Activated T-cell treated with anti-CD3 and anti-CD28 coated beads, Interleukin-2, amount 50 U/mL, for 4 hours (primary cell): ENCODE measurements at regions not wholly inside any gene's neighbourhood (a gene's known extent, or its start where the extent isn't known, plus 50 kb on each side); places are given as distances from the start of the nearest gene placed in this dataset.
"Not testable (repeated sequence)": the region's sequence is repeated elsewhere in the genome, so short reads cannot be mapped to it uniquely, and the experiment has no call there.

Experiments
- ATAC-seq, 2 donors: fragments of 200-7000 bp; cut with Tn5 transposase; one replicate each; pipeline ENCODE4 v1.10.0; 2021
- DNase-seq: peaks from one replicate; pipeline ENCODE4 v3.0.0-alpha.2; 2020
- H3K27me3 Mint-ChIP-seq: one replicate; pipeline ENCODE4 v1.8.0; 2021; ENCODE audit warnings: low read depth, mixed read lengths
- H3K36me3 Mint-ChIP-seq: one replicate; pipeline ENCODE4 v1.8.0; 2022; ENCODE audit warnings: mixed read lengths; ENCODE audit not compliant: insufficient read depth
- H3K4me1 Mint-ChIP-seq: one replicate; pipeline ENCODE4 v1.8.0; 2021; ENCODE audit warnings: low read depth, mixed read lengths
- H3K4me3 Mint-ChIP-seq: one replicate; pipeline ENCODE4 v1.8.0; 2021; ENCODE audit warnings: mild to moderate bottlenecking, moderate library complexity, mixed read lengths
- H3K9me3 Mint-ChIP-seq: one replicate; pipeline ENCODE4 v1.8.0; 2021; ENCODE audit warnings: mixed read lengths

GRCh38 chr11:38538866-38539680 lies 1941.0 kb upstream of the RAG2 start:
- Mint-ChIP-seq H3K27me3 (no peaks in the 10 kb centered on the region), H3K9me3 (no peaks in the 10 kb centered on the region), H3K4me3 (no peak overlapping the region), H3K36me3 (no peaks in the 10 kb centered on the region), H3K4me1 (no peaks in the 10 kb centered on the region)
- no peak for DNase-seq
- ATAC-seq, result no peak

- H3K27me3 Mint-ChIP-seq, result no peaks in the 10 kb centered on the region
- DNase-seq (no peak), ATAC-seq (no peak)
- no peak overlapping the region for H3K4me3 Mint-ChIP-seq
- H3K36me3 Mint-ChIP-seq, result no peaks in the 10 kb centered on the region
- H3K9me3 Mint-ChIP-seq, result peaks cover 27% of the 10 kb centered on the region
- no peaks in the 10 kb centered on the region for H3K4me1 Mint-ChIP-seq
Observed at GRCh38 chr11:38530226-38530625, 1932.2 kb upstream of the RAG2 start.

- Mint-ChIP-seq H3K4me1 (no peaks in the 10 kb centered on the region), H3K9me3 (peaks cover 34% of the 10 kb centered on the region), H3K27me3 (no peaks in the 10 kb centered on the region), H3K36me3 (no peaks in the 10 kb centered on the region), H3K4me3 (no peak overlapping the region)
- no peak for DNase-seq
- no peak for ATAC-seq
Observed at GRCh38 chr11:38524945-38525344, 1926.9 kb upstream of the RAG2 start.

GRCh38 chr11:38517991-38518390 lies 1920.0 kb upstream of the RAG2 start:
- Mint-ChIP-seq H3K4me3 (no peak overlapping the region), H3K36me3 (no peaks in the 10 kb centered on the region), H3K9me3 (peaks cover 19% of the 10 kb centered on the region), H3K4me1 (no peaks in the 10 kb centered on the region), H3K27me3 (no peaks in the 10 kb centered on the region)
- no peak for ATAC-seq
- no peak for DNase-seq

- peaks cover 22% of the 10 kb centered on the region for H3K9me3 Mint-ChIP-seq
- DNase-seq, H3K27me3 Mint-ChIP-seq, H3K36me3 Mint-ChIP-seq, ATAC-seq, H3K4me1 Mint-ChIP-seq, H3K4me3 Mint-ChIP-seq: not testable (repeated sequence)
Observed at GRCh38 chr11:38512830-38513229, 1914.8 kb upstream of the RAG2 start.

GRCh38 chr11:38510041-38510440 lies 1912.0 kb upstream of the RAG2 start:
- Mint-ChIP-seq H3K9me3 (peaks cover 13% of the 10 kb centered on the region), H3K36me3 (no peaks in the 10 kb centered on the region), H3K4me3 (no peak overlapping the region), H3K4me1 (no peaks in the 10 kb centered on the region), H3K27me3 (no peaks in the 10 kb centered on the region)
- DNase-seq (no peak), ATAC-seq (no peak)

GRCh38 chr11:38503876-38504275 lies 1905.8 kb upstream of the RAG2 start:
- H3K27me3 Mint-ChIP-seq, result no peaks in the 10 kb centered on the region
- ATAC-seq, result no peak
- no peak overlapping the region for H3K4me3 Mint-ChIP-seq
- H3K36me3 Mint-ChIP-seq, result no peaks in the 10 kb centered on the region
- DNase-seq, result no peak
- H3K9me3 Mint-ChIP-seq, result peaks cover 4% of the 10 kb centered on the region
- no peaks in the 10 kb centered on the region for H3K4me1 Mint-ChIP-seq

- DNase-seq (no peak), ATAC-seq (no peak)
- Mint-ChIP-seq H3K4me1 (no peaks in the 10 kb centered on the region), H3K4me3 (no peak overlapping the region), H3K36me3 (no peaks in the 10 kb centered on the region), H3K9me3 (peaks cover 8% of the 10 kb centered on the region), H3K27me3 (no peaks in the 10 kb centered on the region)
Observed at GRCh38 chr11:38498721-38499120, 1900.7 kb upstream of the RAG2 start.

- Mint-ChIP-seq H3K9me3 (peaks cover 18% of the 10 kb centered on the region), H3K27me3 (no peaks in the 10 kb centered on the region), H3K4me3 (no peak overlapping the region), H3K36me3 (no peaks in the 10 kb centered on the region), H3K4me1 (no peaks in the 10 kb centered on the region)
- DNase-seq (no peak), ATAC-seq (no peak)
Observed at GRCh38 chr11:38491986-38492385, 1894.0 kb upstream of the RAG2 start.

- Mint-ChIP-seq H3K4me1 (no peaks in the 10 kb centered on the region), H3K36me3 (no peaks in the 10 kb centered on the region)
Observed at GRCh38 chr11:38481391-38481790, 1883.4 kb upstream of the RAG2 start.

GRCh38 chr11:38476808-38477575 lies 1879.0 kb upstream of the RAG2 start:
- Mint-ChIP-seq H3K9me3 (peaks cover 14% of the 10 kb centered on the region), H3K4me3 (no peak overlapping the region), H3K4me1 (no peaks in the 10 kb centered on the region), H3K36me3 (no peaks in the 10 kb centered on the region), H3K27me3 (no peaks in the 10 kb centered on the region)
- ATAC-seq, result no peak
- no peak for DNase-seq

More at GRCh38 chr11:38481391-38481790, 1883.4 kb upstream of the RAG2 start:
- DNase-seq, result no peak
- Mint-ChIP-seq H3K4me3 (no peak overlapping the region), H3K9me3 (peaks cover 8% of the 10 kb centered on the region), H3K27me3 (no peaks in the 10 kb centered on the region)
- ATAC-seq, result no peak

- Mint-ChIP-seq H3K27me3 (no peaks in the 10 kb centered on the region), H3K4me3 (no peak overlapping the region), H3K9me3 (peaks cover 5% of the 10 kb centered on the region), H3K4me1 (no peaks in the 10 kb centered on the region), H3K36me3 (no peaks in the 10 kb centered on the region)
- no peak for ATAC-seq
- no peak for DNase-seq
Observed at GRCh38 chr11:38461751-38462150, 1863.7 kb upstream of the RAG2 start.

- Mint-ChIP-seq H3K36me3 (no peaks in the 10 kb centered on the region), H3K27me3 (no peaks in the 10 kb centered on the region), H3K9me3 (peaks cover 10% of the 10 kb centered on the region), H3K4me1 (no peaks in the 10 kb centered on the region), H3K4me3 (no peak overlapping the region)
- DNase-seq (no peak), ATAC-seq (no peak)
Observed at GRCh38 chr11:38460896-38461295, 1862.9 kb upstream of the RAG2 start.

GRCh38 chr11:38460429-38460828 lies 1862.4 kb upstream of the RAG2 start:
- no peak for ATAC-seq
- peaks cover 7% of the 10 kb centered on the region for H3K9me3 Mint-ChIP-seq
- H3K27me3 Mint-ChIP-seq, result no peaks in the 10 kb centered on the region
- no peaks in the 10 kb centered on the region for H3K36me3 Mint-ChIP-seq
- DNase-seq, result no peak
- no peaks in the 10 kb centered on the region for H3K4me1 Mint-ChIP-seq
- no peak overlapping the region for H3K4me3 Mint-ChIP-seq

GRCh38 chr11:38456371-38456770 lies 1858.3 kb upstream of the RAG2 start:
- Mint-ChIP-seq H3K27me3 (no peaks in the 10 kb centered on the region), H3K4me3 (no peak overlapping the region), H3K9me3 (peaks cover 11% of the 10 kb centered on the region), H3K36me3 (no peaks in the 10 kb centered on the region), H3K4me1 (no peaks in the 10 kb centered on the region)
- ATAC-seq (no peak), DNase-seq (no peak)
